ENCODE measurements at regions not wholly inside any gene's neighbourhood (a gene's known extent, or its start where the extent isn't known, plus 50 kb on each side); places are given as distances from the start of the nearest gene placed in this dataset.

GRCh38 chr10:128254476-128254875 is 128.3 kb upstream of the MKI67 start:
- no peak overlapping the region for H3K9ac ChIP-seq (ENCODE audit: insufficient read depth, low read depth, low read length)
- in situ Hi-C loops (cut with HindIII; ENCODE audit: extremely low pct_ligation_motif_present, low pct_unique_long_range_greater_than_20kb) (loop anchor here (25.0 kb wide), 2 partner anchors 608 to 1708 kb away; partner anchors contain the start of gene EBF3), intact Hi-C loops (cut with micrococcal nuclease; ENCODE audit: unreplicated experiment) (no loop called here)
- no peak for FAIRE-seq
- DNase-seq (ENCODE audit: low spot score): no peak
- BruUV-seq (replicated peaks): no TSS peak
- TF ChIP-seq RBM22 (optimal IDR thresholded peaks at IDR 0.05; ENCODE audit: low read length): no peak
- TF ChIP-seq THAP8 (CRISPR knock-in tag; IDR thresholded peaks at IDR 0.05; ENCODE audit: borderline replicate concordance): no peak
- no peak for TF ChIP-seq ZNF232 (CRISPR knock-in tag; IDR thresholded peaks at IDR 0.05; ENCODE audit: borderline replicate concordance)
- no peak for TF ChIP-seq ZMYM2 (CRISPR knock-in tag; IDR thresholded peaks at IDR 0.05)
- TF ChIP-seq MAFF (IDR thresholded peaks at IDR 0.05; ENCODE audit: low read depth, low read length): no peak
- TF ChIP-seq ZNF589 (CRISPR knock-in tag; conservative IDR thresholded peaks at IDR 0.05): no peak
- TF ChIP-seq CBX2 (IDR thresholded peaks at IDR 0.05; ENCODE audit: low read depth, low read length): no peak
- no peak for TF ChIP-seq CBX2 (CRISPR knock-in tag; IDR thresholded peaks at IDR 0.05; ENCODE audit: low read depth)
- TF ChIP-seq CENPBD1 (CRISPR knock-in tag; IDR thresholded peaks at IDR 0.05; ENCODE audit: borderline replicate concordance, low read depth): no peak
- 6% methylated on average over 2 of the region's 2 CpGs for WGBS (ENCODE audit: low lambda C conversion rate)
- no peaks in the 10 kb centered on the region for H3K36me3 ChIP-seq (replicated peaks in 1 of 2; ENCODE audit: control insufficient read depth in 1 of 2, insufficient read depth in 2 of 2, low read length in 2 of 2)
- no peaks in the 10 kb centered on the region for H3K9me3 ChIP-seq (ENCODE audit: low read length)
- CTCF ChIA-PET (ENCODE audit: low intra/inter-chr PET ratio, low total read pairs): no interaction called here
- no peaks in the 10 kb centered on the region for H3K79me2 ChIP-seq (ENCODE audit: insufficient read depth, low read length)
- POLR2A ChIA-PET: no interaction called here
- no peak overlapping the region for H2AFZ ChIP-seq (ENCODE audit: low read length)
- no peaks in the 10 kb centered on the region for H4K20me1 ChIP-seq (ENCODE audit: insufficient read depth, low read length)
- no peak overlapping the region for H3K4me3 ChIP-seq (replicated peaks in 1 of 3; ENCODE audit: insufficient read depth in 1 of 3, low read depth in 2 of 3, low read length in 3 of 3)
- ATAC-seq: no peak
- no peak overlapping the region for H3K27ac ChIP-seq (ENCODE audit: extremely low read length, insufficient read depth, low read length)
- H3K4me2 ChIP-seq (ENCODE audit: low read depth, low read length): no peak overlapping the region
- peaks cover 2 to 18% of the 10 kb centered on the region in 2 experiments; a peak in 1 of 5 replicates for H3K27me3 ChIP-seq (ENCODE audit: control insufficient read depth in 1 of 2, insufficient read depth in 2 of 2, low read length in 2 of 2)
- H3K4me1 ChIP-seq (ENCODE audit: insufficient read depth, low read length): no peaks in the 10 kb centered on the region

Data from HepG2 (cell line).